22Rv1 (cell line): ENCODE measurements at regions not wholly inside any gene's neighbourhood (a gene's known extent, or its start where the extent isn't known, plus 50 kb on each side); places are given as distances from the start of the nearest gene placed in this dataset.

Experiments
- ZFX ChIP-seq: fragments of 450-650 bp; IDR thresholded peaks from 2 replicates; pipeline ENCODE4 v1.6.1; 2017; ENCODE audit warnings: antibody characterized with exemption, borderline replicate concordance
- TF ChIP-seq, protein P1 (sequence below): fragments of 450-650 bp; IDR thresholded peaks from 2 replicates; pipeline ENCODE4 v1.5.1; 2017; ENCODE audit warnings: mild to moderate bottlenecking

DNA sequence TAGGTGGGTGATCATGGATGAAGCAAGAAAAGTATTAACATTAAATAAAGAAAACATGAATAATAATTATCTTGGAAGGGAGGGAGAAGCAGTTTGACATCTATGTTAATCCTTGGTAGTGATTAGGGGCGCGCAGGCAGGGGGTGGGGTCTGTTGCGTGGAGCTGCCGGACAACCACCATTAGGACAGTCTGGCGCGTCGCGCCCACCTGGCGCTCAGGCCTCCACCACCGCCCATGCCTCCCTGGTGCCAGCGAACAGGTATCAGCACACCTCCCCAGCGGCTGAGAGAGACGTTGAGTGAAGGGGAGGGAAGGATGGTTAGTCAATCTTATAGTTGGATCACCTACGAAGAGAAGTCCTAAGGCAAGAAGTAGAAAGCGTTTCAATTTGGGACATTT, 94.2 kb upstream of the CDK1 start:
- TF ChIP-seq, protein P1, sequence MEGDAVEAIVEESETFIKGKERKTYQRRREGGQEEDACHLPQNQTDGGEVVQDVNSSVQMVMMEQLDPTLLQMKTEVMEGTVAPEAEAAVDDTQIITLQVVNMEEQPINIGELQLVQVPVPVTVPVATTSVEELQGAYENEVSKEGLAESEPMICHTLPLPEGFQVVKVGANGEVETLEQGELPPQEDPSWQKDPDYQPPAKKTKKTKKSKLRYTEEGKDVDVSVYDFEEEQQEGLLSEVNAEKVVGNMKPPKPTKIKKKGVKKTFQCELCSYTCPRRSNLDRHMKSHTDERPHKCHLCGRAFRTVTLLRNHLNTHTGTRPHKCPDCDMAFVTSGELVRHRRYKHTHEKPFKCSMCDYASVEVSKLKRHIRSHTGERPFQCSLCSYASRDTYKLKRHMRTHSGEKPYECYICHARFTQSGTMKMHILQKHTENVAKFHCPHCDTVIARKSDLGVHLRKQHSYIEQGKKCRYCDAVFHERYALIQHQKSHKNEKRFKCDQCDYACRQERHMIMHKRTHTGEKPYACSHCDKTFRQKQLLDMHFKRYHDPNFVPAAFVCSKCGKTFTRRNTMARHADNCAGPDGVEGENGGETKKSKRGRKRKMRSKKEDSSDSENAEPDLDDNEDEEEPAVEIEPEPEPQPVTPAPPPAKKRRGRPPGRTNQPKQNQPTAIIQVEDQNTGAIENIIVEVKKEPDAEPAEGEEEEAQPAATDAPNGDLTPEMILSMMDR: no peak
- TF ChIP-seq ZFX: no peak
